GM19351 (cell line): ENCODE measurements at regions not wholly inside any gene's neighbourhood (a gene's known extent, or its start where the extent isn't known, plus 50 kb on each side); places are given as distances from the start of the nearest gene placed in this dataset.

Source experiments
- ATAC-seq: cut with Tn5 transposase; IDR thresholded peaks from one replicate; pipeline ENCODE4 v1.9.1; 2021; ENCODE audit warnings: mild to moderate bottlenecking, moderate library complexity; ENCODE audit not compliant: unreplicated experiment

- ATAC-seq: no peak
These were observed 945.7 kb upstream of the LRRTM1 start for GRCh38 chr2:81250270-81250669.

GRCh38 chr2:81249152-81249551, 944.6 kb upstream of the LRRTM1 start:
- ATAC-seq: no peak

- ATAC-seq: no peak
These were observed 943.1 kb upstream of the LRRTM1 start for GRCh38 chr2:81247648-81248047.

GRCh38 chr2:81242501-81242900, 937.9 kb upstream of the LRRTM1 start:
- ATAC-seq: no peak

- ATAC-seq: no peak
These were observed 933.9 kb upstream of the LRRTM1 start for GRCh38 chr2:81238462-81238861.

- no peak for ATAC-seq
These were observed 931.0 kb upstream of the LRRTM1 start for GRCh38 chr2:81235601-81236000.

- no peak for ATAC-seq
These were observed 930.2 kb upstream of the LRRTM1 start for GRCh38 chr2:81234711-81235110.

- no peak for ATAC-seq
These were observed 921.2 kb upstream of the LRRTM1 start for GRCh38 chr2:81225756-81226155.

- ATAC-seq: no peak
These were observed 909.0 kb upstream of the LRRTM1 start for GRCh38 chr2:81213598-81213997.

GRCh38 chr2:81206216-81206615, 901.7 kb upstream of the LRRTM1 start:
- no peak for ATAC-seq

- ATAC-seq: no peak
These were observed 892.5 kb upstream of the LRRTM1 start for GRCh38 chr2:81196933-81197628.

GRCh38 chr2:81196383-81196851, 891.9 kb upstream of the LRRTM1 start:
- ATAC-seq: no peak

- no peak for ATAC-seq
These were observed 891.3 kb upstream of the LRRTM1 start for GRCh38 chr2:81195774-81196382.

- no peak for ATAC-seq
These were observed 890.6 kb upstream of the LRRTM1 start for GRCh38 chr2:81195017-81195773.

GRCh38 chr2:81194581-81194980, 890.0 kb upstream of the LRRTM1 start:
- no peak for ATAC-seq

GRCh38 chr2:81194176-81194575, 889.6 kb upstream of the LRRTM1 start:
- no peak for ATAC-seq

GRCh38 chr2:81181845-81182244, 877.3 kb upstream of the LRRTM1 start:
- ATAC-seq: no peak

- ATAC-seq: no peak
These were observed 866.9 kb upstream of the LRRTM1 start for GRCh38 chr2:81171447-81171846.

GRCh38 chr2:81163583-81163982, 859.0 kb upstream of the LRRTM1 start:
- ATAC-seq: no peak

GRCh38 chr2:81158505-81158904, 854.0 kb upstream of the LRRTM1 start:
- ATAC-seq: no peak

- ATAC-seq: no peak
These were observed 843.8 kb upstream of the LRRTM1 start for GRCh38 chr2:81148323-81148722.

- ATAC-seq: no peak
These were observed 831.7 kb upstream of the LRRTM1 start for GRCh38 chr2:81136296-81136695.
